ENCODE measurements at regions not wholly inside any gene's neighbourhood (a gene's known extent, or its start where the extent isn't known, plus 50 kb on each side); places are given as distances from the start of the nearest gene placed in this dataset.

- Histone ChIP-seq H2BK120ac (ENCODE audit: low read depth, low read length) (no peak overlapping the region), H3K4me1 (ENCODE audit: control insufficient read depth, insufficient read depth, low read length) (no peaks in the 10 kb centered on the region), H3K36me3 (ENCODE audit: control insufficient read depth, insufficient read depth, low read length) (no peaks in the 10 kb centered on the region), H3K27me3 (ENCODE audit: control insufficient read depth, insufficient read depth, low read length) (no peaks in the 10 kb centered on the region), H3K9me1 (ENCODE audit: insufficient read depth, low read length) (no peaks in the 10 kb centered on the region), H2AFZ (replicated peaks; ENCODE audit: low read length, poor library complexity) (no peak overlapping the region), H4K91ac (ENCODE audit: insufficient read depth, low read depth, low read length) (no peak overlapping the region), H3K4me2 (ENCODE audit: low read depth, low read length) (no peak overlapping the region), H3K9ac (ENCODE audit: low read depth, low read length) (no peak overlapping the region), H3K56ac (ENCODE audit: extremely low read depth, insufficient read depth, low read length) (no peak overlapping the region), H2BK5ac (ENCODE audit: low read depth, low read length, poor library complexity, severe bottlenecking) (no peak overlapping the region), H2BK15ac (ENCODE audit: low read depth, low read length) (no peak overlapping the region), H2AK9ac (replicated peaks; ENCODE audit: low read depth, low read length, poor library complexity) (no peak overlapping the region), H3K23ac (ENCODE audit: low read depth, low read length) (no peak overlapping the region), H2BK20ac (ENCODE audit: low read depth, low read length) (no peak overlapping the region), H4K5ac (ENCODE audit: low read depth, low read length) (no peak overlapping the region), H3K14ac (replicated peaks; ENCODE audit: low read depth, low read length) (no peak overlapping the region), H3K79me1 (ENCODE audit: low read depth in 1 of 2, low read length in 2 of 2) (no peaks in the 10 kb centered on the region), H3K9me3 (ENCODE audit: control insufficient read depth, insufficient read depth, low read length) (no peaks in the 10 kb centered on the region), H3K4me3 (ENCODE audit: insufficient read depth, low read depth, low read length) (no peak overlapping the region), H4K8ac (ENCODE audit: low read depth in 2 of 2, low read length in 2 of 2) (no peak overlapping the region), H3K4ac (ENCODE audit: low read depth, low read length) (no peak overlapping the region), H3K27ac (ENCODE audit: insufficient read depth, low read length) (no peak overlapping the region), H4K20me1 (ENCODE audit: insufficient read depth, low read length) (no peaks in the 10 kb centered on the region), H3K18ac (ENCODE audit: low read depth, low read length) (no peak overlapping the region), H2AK5ac (ENCODE audit: low read depth, low read length) (no peak overlapping the region)
- no peak for ATAC-seq (ENCODE audit: low read depth)
- no CpG with 5 or more reads among the region's 5 CpGs for WGBS, 2 experiments (ENCODE audit: extremely low coverage in 2 of 2, insufficient read length in 1 of 2)
- dilution Hi-C loops (cut with HindIII; ENCODE audit: low sequenced_read_pairs, unreplicated experiment) (no loop called here), intact Hi-C loops (cut with micrococcal nuclease) (no loop called here), in situ Hi-C loops (cut with MboI; ENCODE audit: low sequenced_read_pairs) (no loop called here)
- no TSS peak for BruUV-seq (replicated peaks)
- POLR2A ChIA-PET (ENCODE audit: unreplicated experiment): no interaction called here
- TF ChIP-seq RFX5 (IDR thresholded peaks at IDR 0.05; ENCODE audit: low read depth, low read length) (no peak), MAFK (IDR thresholded peaks at IDR 0.05; ENCODE audit: low read depth, low read length) (no peak), POLR2A (IDR thresholded peaks at IDR 0.05; ENCODE audit: low read depth, low read length) (no peak), CEBPB (IDR thresholded peaks at IDR 0.05; ENCODE audit: low read depth, low read length) (no peak), SMC3 (IDR thresholded peaks at IDR 0.05; ENCODE audit: low read depth, low read length) (no peak), FOS (IDR thresholded peaks at IDR 0.05; ENCODE audit: low read depth, low read length) (no peak), NFE2L2 (IDR thresholded peaks at IDR 0.05; ENCODE audit: low read depth, low read length) (no peak), CHD1 (IDR thresholded peaks at IDR 0.05; ENCODE audit: low read depth, low read length) (no peak), USF2 (IDR thresholded peaks at IDR 0.05; ENCODE audit: low read depth, low read length) (no peak), BHLHE40 (IDR thresholded peaks at IDR 0.05; ENCODE audit: low read depth, low read length) (no peak), MXI1 (IDR thresholded peaks at IDR 0.05; ENCODE audit: borderline replicate concordance, low read depth, low read length) (no peak), RAD21 (IDR thresholded peaks at IDR 0.05; ENCODE audit: low read length) (no peak), MAZ (IDR thresholded peaks at IDR 0.05; ENCODE audit: borderline replicate concordance, low read depth, low read length) (no peak), RCOR1 (IDR thresholded peaks at IDR 0.05; ENCODE audit: insufficient replicate concordance, low read length) (no peak), ELK1 (IDR thresholded peaks at IDR 0.05; ENCODE audit: borderline replicate concordance, low read depth, low read length) (no peak), CTCF (conservative IDR thresholded peaks at IDR 0.05; ENCODE audit: low read depth, low read length) (no peak)
- DNase-seq: no peak
- CTCF ChIA-PET: no interaction called here
These were observed 502.2 kb downstream of the NR4A2 start for GRCh38 chr2:155830351-155830750.

Measured in IMR-90 (cell line).